ENCODE measurements at regions not wholly inside any gene's neighbourhood (a gene's known extent, or its start where the extent isn't known, plus 50 kb on each side); places are given as distances from the start of the nearest gene placed in this dataset.
"Not testable (repeated sequence)": the region's sequence is repeated elsewhere in the genome, so short reads cannot be mapped to it uniquely, and the experiment has no call there.

- Histone ChIP-seq H3K27me3 (ENCODE audit: control insufficient read depth in 4 of 4, insufficient read depth in 4 of 4, low read length in 3 of 4) (no peaks in the 10 kb centered on the region), H3K27ac (ENCODE audit: low read depth in 1 of 2, low read length in 2 of 2) (no peak overlapping the region), H3K4me1 (ENCODE audit: control insufficient read depth in 4 of 4, insufficient read depth in 4 of 4, low read length in 3 of 4) (no peaks in the 10 kb centered on the region), H3K9me3 (ENCODE audit: control insufficient read depth in 4 of 4, low read length in 3 of 4) (no peaks in the 10 kb centered on the region), H3K36me3 (ENCODE audit: control insufficient read depth in 4 of 4, insufficient read depth in 3 of 4, low read depth in 1 of 4, low read length in 3 of 4) (peaks cover 0 to 11% (median 2%) of the 10 kb centered on the region in 4 donors), H3K9ac (ENCODE audit: low read depth in 1 of 2, low read length in 2 of 2) (no peak overlapping the region), H3K4me3 (ENCODE audit: low read depth in 1 of 3, low read length in 3 of 3) (no peak overlapping the region)
- WGBS = 63% methylated on average over 2 of the region's 2 CpGs
- TF ChIP-seq JUND (IDR thresholded peaks at IDR 0.05) (no peak), EGR1 (IDR thresholded peaks at IDR 0.05; ENCODE audit: low read depth in 2 of 2) (no peak), TAF1 (conservative IDR thresholded peaks at IDR 0.05) (no peak), NR2F2 (IDR thresholded peaks at IDR 0.05) (no peak)
- DNase-seq (ENCODE audit: low spot score) = no peak
Observed at GRCh38 chr1:65615859-65616258, 176.8 kb upstream of the PDE4B start.

DNA sequence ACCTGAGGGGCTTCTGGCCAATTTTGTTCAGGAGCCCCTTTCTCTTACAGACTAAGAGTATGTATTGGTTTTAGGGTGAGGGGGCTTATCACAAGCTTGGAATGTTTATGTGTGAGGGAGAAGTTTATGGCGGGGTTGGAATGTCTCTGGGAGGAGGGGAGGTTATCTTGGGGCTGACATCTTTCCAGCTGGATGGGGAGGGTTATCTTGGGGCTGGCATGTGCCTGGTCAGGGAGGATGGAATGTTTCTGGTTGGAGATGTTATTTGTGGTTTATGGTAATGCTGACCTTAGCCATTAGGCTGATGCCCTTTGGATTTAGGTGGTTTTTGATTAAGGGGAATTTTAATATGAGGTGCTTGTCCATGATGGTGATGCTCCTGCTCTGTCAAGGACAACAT lies 171.0 kb upstream of the PDE4B start:
- not testable (repeated sequence) for H3K4me3 ChIP-seq (ENCODE audit: low read depth in 1 of 3, low read length in 3 of 3); H3K27me3 ChIP-seq (ENCODE audit: control insufficient read depth in 4 of 4, insufficient read depth in 4 of 4, low read length in 3 of 4); H3K27ac ChIP-seq (ENCODE audit: low read depth in 1 of 2, low read length in 2 of 2); H3K9ac ChIP-seq (ENCODE audit: low read depth in 1 of 2, low read length in 2 of 2); DNase-seq (ENCODE audit: low spot score); H3K36me3 ChIP-seq (ENCODE audit: control insufficient read depth in 4 of 4, insufficient read depth in 3 of 4, low read depth in 1 of 4, low read length in 3 of 4); H3K9me3 ChIP-seq (ENCODE audit: control insufficient read depth in 4 of 4, low read length in 3 of 4)
- peaks cover 3 to 17% (median 14%) of the 10 kb centered on the region in 4 donors for H3K4me1 ChIP-seq (ENCODE audit: control insufficient read depth in 4 of 4, insufficient read depth in 4 of 4, low read length in 3 of 4)
- WGBS = 79% methylated on average over 1 of the region's 1 CpG

DNA sequence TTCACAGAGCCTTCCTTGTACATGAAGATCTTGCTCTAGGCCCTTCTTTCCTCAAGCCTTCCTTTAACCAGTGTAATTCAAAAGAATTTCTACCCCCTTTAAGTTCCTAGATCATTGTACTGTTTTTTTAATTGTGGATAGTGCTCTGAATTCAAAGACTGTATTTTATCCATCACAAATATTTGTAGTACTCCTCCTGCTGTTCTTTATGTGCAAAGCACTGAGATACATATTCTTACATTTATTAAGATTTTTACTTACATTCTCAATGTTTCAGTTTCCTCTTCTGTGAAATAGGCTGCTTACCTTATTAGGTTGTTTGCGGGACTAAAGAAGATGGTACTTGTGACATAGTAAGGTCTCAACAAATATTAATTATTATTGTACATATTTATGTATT lies 168.8 kb upstream of the PDE4B start:
- H3K27me3 ChIP-seq (ENCODE audit: control insufficient read depth in 4 of 4, insufficient read depth in 4 of 4, low read length in 3 of 4) = no peaks in the 10 kb centered on the region
- DNase-seq (ENCODE audit: low spot score) = no peak
- H3K9me3 ChIP-seq (ENCODE audit: control insufficient read depth in 4 of 4, low read length in 3 of 4) = no peaks in the 10 kb centered on the region
- no peak overlapping the region for H3K4me3 ChIP-seq (ENCODE audit: low read depth in 1 of 3, low read length in 3 of 3)
- peaks cover 3 to 17% (median 14%) of the 10 kb centered on the region in 4 donors for H3K4me1 ChIP-seq (ENCODE audit: control insufficient read depth in 4 of 4, insufficient read depth in 4 of 4, low read length in 3 of 4)
- no peak overlapping the region for H3K9ac ChIP-seq (ENCODE audit: low read depth in 1 of 2, low read length in 2 of 2)
- peaks cover 0 to 5% (median 0%) of the 10 kb centered on the region in 4 donors for H3K36me3 ChIP-seq (ENCODE audit: control insufficient read depth in 4 of 4, insufficient read depth in 3 of 4, low read depth in 1 of 4, low read length in 3 of 4)
- TF ChIP-seq SP1 (IDR thresholded peaks at IDR 0.05) = no peak
- no peak for TF ChIP-seq ZBTB33 (IDR thresholded peaks at IDR 0.05)
- TF ChIP-seq, protein P1, sequence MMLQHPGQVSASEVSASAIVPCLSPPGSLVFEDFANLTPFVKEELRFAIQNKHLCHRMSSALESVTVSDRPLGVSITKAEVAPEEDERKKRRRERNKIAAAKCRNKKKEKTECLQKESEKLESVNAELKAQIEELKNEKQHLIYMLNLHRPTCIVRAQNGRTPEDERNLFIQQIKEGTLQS (IDR thresholded peaks at IDR 0.05) = no peak
- TF ChIP-seq CTCF (IDR thresholded peaks at IDR 0.05; ENCODE audit: low read depth, low read length, missing input control) = no peak
- no peak for TF ChIP-seq FOXA1 (IDR thresholded peaks at IDR 0.05)
- TF ChIP-seq YY1 (IDR thresholded peaks at IDR 0.05) = no peak
- no peak for TF ChIP-seq RAD21 (IDR thresholded peaks at IDR 0.05)
- TF ChIP-seq MAX (IDR thresholded peaks at IDR 0.05) = no peak
- no peak for TF ChIP-seq HNF4A (conservative IDR thresholded peaks at IDR 0.05)
- no peak for TF ChIP-seq GABPA (IDR thresholded peaks at IDR 0.05 in 1 of 2, conservative IDR thresholded peaks at IDR 0.05 in 1 of 2)
- no peak for TF ChIP-seq TAF1 (conservative IDR thresholded peaks at IDR 0.05)
- TF ChIP-seq HNF4G (IDR thresholded peaks at IDR 0.05) = no peak
- TF ChIP-seq JUND (IDR thresholded peaks at IDR 0.05) = no peak
- no peak for TF ChIP-seq NR2F2 (IDR thresholded peaks at IDR 0.05)
- H3K27ac ChIP-seq (ENCODE audit: low read depth in 1 of 2, low read length in 2 of 2) = no peak overlapping the region
- WGBS = 99% methylated on average over 1 of the region's 1 CpG
